ENCODE measurements at regions not wholly inside any gene's neighbourhood (a gene's known extent, or its start where the extent isn't known, plus 50 kb on each side); places are given as distances from the start of the nearest gene placed in this dataset.

GRCh38 chr2:217023611-217024010 is 163.7 kb upstream of the TNP1 start:
- TF ChIP-seq, protein P1, sequence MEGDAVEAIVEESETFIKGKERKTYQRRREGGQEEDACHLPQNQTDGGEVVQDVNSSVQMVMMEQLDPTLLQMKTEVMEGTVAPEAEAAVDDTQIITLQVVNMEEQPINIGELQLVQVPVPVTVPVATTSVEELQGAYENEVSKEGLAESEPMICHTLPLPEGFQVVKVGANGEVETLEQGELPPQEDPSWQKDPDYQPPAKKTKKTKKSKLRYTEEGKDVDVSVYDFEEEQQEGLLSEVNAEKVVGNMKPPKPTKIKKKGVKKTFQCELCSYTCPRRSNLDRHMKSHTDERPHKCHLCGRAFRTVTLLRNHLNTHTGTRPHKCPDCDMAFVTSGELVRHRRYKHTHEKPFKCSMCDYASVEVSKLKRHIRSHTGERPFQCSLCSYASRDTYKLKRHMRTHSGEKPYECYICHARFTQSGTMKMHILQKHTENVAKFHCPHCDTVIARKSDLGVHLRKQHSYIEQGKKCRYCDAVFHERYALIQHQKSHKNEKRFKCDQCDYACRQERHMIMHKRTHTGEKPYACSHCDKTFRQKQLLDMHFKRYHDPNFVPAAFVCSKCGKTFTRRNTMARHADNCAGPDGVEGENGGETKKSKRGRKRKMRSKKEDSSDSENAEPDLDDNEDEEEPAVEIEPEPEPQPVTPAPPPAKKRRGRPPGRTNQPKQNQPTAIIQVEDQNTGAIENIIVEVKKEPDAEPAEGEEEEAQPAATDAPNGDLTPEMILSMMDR (IDR thresholded peaks at IDR 0.05): no peak
- no peak for TF ChIP-seq POLR2A (IDR thresholded peaks at IDR 0.05)
